ENCODE measurements at regions not wholly inside any gene's neighbourhood (a gene's known extent, or its start where the extent isn't known, plus 50 kb on each side); places are given as distances from the start of the nearest gene placed in this dataset.

DNA sequence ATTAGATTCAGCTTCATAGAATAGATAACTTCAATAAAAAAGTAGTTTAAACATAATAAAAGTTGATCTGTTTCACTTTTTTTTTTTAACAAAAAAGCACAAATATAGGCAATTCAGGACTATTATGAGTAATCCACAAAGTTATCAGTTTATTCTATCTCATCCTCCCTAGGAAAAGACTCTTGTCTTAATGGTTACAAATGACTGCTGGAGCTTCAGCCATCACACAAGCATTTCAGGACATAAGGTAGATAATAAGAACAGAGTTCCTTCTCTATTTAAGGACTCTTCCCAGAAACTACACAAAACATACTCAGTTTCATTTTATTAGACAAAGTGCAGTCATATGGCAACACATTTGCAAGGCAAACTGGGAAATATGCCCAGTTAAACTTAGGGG is 357.6 kb upstream of the SETBP1 start:
- Histone ChIP-seq H3K4me3 (ENCODE audit: low read length in 2 of 2) (no peak overlapping the region), H3K27me3 (ENCODE audit: control insufficient read depth in 2 of 2, insufficient read depth in 2 of 2, low read length in 2 of 2) (no peaks in the 10 kb centered on the region), H3K4me1 (ENCODE audit: control insufficient read depth in 2 of 2, insufficient read depth in 2 of 2, low read length in 2 of 2) (no peaks in the 10 kb centered on the region), H3K9me3 (ENCODE audit: control insufficient read depth in 2 of 2, low read length in 2 of 2) (no peaks in the 10 kb centered on the region), H3K9ac (ENCODE audit: low read depth in 1 of 2, low read length in 2 of 2) (no peak overlapping the region), H3K36me3 (ENCODE audit: control insufficient read depth in 2 of 2, insufficient read depth in 2 of 2, low read length in 2 of 2) (no peaks in the 10 kb centered on the region), H3K27ac (ENCODE audit: low read depth in 2 of 2, low read length in 2 of 2) (no peak overlapping the region)

DNA sequence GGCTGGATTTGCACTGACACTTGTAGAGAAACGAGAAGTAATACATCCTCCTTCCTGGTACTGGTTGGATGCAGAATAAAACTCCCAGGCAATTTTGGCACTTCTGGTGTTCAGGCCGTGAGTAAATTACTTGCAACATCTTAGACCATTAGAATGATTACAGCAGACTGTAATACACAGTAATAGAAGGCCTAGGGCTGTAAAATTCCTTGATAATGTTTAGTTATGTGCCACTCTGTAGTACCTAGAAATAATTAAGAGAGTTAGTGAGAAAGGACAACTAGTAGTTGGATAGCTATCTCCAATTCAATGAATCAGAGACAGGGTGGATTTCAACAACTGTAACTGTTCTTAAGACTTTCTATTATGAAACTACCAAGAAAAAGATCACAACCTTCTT is 356.3 kb upstream of the SETBP1 start:
- Histone ChIP-seq H3K9ac (ENCODE audit: low read depth in 1 of 2, low read length in 2 of 2) (no peak overlapping the region), H3K4me3 (ENCODE audit: low read length in 2 of 2) (no peak overlapping the region), H3K36me3 (ENCODE audit: control insufficient read depth in 2 of 2, insufficient read depth in 2 of 2, low read length in 2 of 2) (no peaks in the 10 kb centered on the region), H3K4me1 (ENCODE audit: control insufficient read depth in 2 of 2, insufficient read depth in 2 of 2, low read length in 2 of 2) (no peaks in the 10 kb centered on the region), H3K27ac (ENCODE audit: low read depth in 2 of 2, low read length in 2 of 2) (no peak overlapping the region), H3K9me3 (ENCODE audit: control insufficient read depth in 2 of 2, low read length in 2 of 2) (no peaks in the 10 kb centered on the region), H3K27me3 (ENCODE audit: control insufficient read depth in 2 of 2, insufficient read depth in 2 of 2, low read length in 2 of 2) (no peaks in the 10 kb centered on the region)

DNA sequence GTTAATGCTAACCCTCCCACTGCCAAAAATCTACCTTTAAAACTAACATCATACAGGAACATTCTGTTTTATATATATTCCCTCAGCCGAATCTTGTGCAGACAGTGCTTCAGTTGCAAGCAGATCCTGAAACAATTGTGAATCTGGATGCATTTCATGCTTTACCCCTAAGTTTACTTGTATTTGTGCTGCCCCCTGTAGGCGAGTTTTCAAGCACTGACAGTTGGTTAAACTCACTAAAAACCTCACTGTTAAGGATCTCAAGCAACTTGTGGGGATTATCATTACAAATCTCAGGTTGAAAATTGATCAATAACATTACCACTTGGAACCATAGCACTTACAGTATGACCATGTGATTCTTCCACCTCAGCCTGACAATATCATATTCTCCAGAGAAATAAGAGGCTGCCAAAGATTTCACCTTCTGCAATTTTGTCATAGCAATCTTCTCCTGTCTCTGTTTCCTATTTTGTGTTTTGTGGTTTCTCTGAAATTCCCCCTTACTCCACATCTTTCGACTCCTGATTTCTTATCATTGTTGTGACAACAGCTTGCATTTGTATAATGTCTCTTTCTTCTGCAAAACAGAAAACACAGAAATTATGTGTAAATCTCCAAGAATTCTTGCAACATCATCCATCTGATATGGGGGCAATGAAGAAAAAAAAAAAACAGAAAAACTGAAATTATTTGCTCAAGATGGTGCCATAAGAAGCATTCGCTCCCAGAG is 354.6 kb upstream of the SETBP1 start:
- no peaks in the 10 kb centered on the region for H3K27me3 ChIP-seq (ENCODE audit: control insufficient read depth in 2 of 2, insufficient read depth in 2 of 2, low read length in 2 of 2)
- no peaks in the 10 kb centered on the region for H3K9me3 ChIP-seq (ENCODE audit: control insufficient read depth in 2 of 2, low read length in 2 of 2)

DNA sequence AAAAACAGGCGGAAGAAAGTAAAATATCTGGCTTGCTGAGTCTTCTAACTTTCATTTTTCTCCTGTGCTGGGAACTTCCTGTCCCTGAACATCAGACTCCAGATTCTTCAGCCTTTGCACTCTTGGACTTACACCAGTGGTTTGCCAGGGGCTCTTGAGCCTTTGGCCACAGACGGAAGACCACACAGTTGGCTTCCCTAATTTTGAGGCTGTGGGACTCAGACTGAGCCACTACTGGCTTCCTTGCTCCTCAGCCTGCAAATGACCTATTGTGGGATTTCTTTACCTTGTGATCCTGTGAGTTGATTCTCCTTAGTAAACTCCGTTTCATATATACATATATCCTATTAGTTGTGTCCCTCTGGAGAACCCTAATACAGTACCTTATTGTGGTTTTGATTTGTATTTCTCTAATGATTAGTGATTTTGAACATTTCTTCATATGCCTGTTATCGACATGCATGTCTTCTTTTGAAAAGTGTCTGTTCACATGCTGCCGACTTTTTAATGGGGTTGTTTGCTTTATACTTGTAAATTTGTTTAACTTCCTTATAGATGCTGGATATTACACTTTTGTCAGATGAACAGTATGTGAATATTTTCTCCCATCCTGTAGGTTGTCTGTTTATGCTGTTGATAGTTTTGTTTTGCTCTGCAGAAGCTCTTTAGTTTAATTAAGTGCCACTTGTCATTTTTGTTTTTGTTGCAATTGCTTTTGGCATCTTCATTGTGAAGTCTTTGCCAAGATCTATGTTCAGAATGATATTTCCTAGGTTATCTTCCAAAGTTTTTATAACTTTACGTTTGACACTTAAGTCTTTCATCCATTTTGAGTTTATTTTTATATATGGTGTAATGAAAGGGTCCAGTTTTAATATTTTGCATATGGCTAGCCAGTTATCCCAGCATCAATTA is 348.8 kb upstream of the SETBP1 start:
- Histone ChIP-seq H3K4me3 (ENCODE audit: low read length in 2 of 2) (no peak overlapping the region), H3K36me3 (ENCODE audit: control insufficient read depth in 2 of 2, insufficient read depth in 2 of 2, low read length in 2 of 2) (no peaks in the 10 kb centered on the region), H3K4me1 (ENCODE audit: control insufficient read depth in 2 of 2, insufficient read depth in 2 of 2, low read length in 2 of 2) (no peaks in the 10 kb centered on the region), H3K9ac (ENCODE audit: low read depth in 1 of 2, low read length in 2 of 2) (no peak overlapping the region), H3K27ac (ENCODE audit: low read depth in 2 of 2, low read length in 2 of 2) (no peak overlapping the region), H3K27me3 (ENCODE audit: control insufficient read depth in 2 of 2, insufficient read depth in 2 of 2, low read length in 2 of 2) (no peaks in the 10 kb centered on the region), H3K9me3 (ENCODE audit: control insufficient read depth in 2 of 2, low read length in 2 of 2) (no peaks in the 10 kb centered on the region)

More for the DNA sequence above, 354.6 kb upstream of the SETBP1 start:
- Histone ChIP-seq H3K36me3 (ENCODE audit: control insufficient read depth in 2 of 2, insufficient read depth in 2 of 2, low read length in 2 of 2) (no peaks in the 10 kb centered on the region), H3K4me1 (ENCODE audit: control insufficient read depth in 2 of 2, insufficient read depth in 2 of 2, low read length in 2 of 2) (no peaks in the 10 kb centered on the region), H3K4me3 (ENCODE audit: low read length in 2 of 2) (no peak overlapping the region), H3K9ac (ENCODE audit: low read depth in 1 of 2, low read length in 2 of 2) (no peak overlapping the region), H3K27ac (ENCODE audit: low read depth in 2 of 2, low read length in 2 of 2) (no peak overlapping the region)

DNA sequence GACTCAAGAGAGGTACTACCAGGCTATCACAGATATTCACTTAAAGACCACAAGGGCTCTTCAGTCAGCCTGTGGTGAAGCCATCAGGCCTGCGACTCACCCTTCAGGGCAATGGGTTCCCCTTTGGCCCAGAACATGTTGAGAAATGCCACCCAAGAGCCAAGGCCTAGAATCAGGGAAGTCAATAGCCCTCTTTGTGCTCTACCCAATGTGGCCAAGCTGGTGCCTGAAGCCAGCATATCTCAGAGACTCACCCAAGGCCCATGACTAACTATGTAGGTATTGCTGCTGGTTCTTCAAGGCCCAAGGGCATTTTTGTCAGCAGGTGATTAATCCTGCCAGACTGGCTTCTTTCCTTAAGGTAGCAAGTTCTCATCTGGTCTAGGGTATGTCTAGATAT is 338.9 kb upstream of the SETBP1 start:
- H3K27ac ChIP-seq (ENCODE audit: low read depth in 2 of 2, low read length in 2 of 2), result no peak overlapping the region
- H3K27me3 ChIP-seq (ENCODE audit: control insufficient read depth in 2 of 2, insufficient read depth in 2 of 2, low read length in 2 of 2), result no peaks in the 10 kb centered on the region
- H3K36me3 ChIP-seq (ENCODE audit: control insufficient read depth in 2 of 2, insufficient read depth in 2 of 2, low read length in 2 of 2), result no peaks in the 10 kb centered on the region
- H3K9ac ChIP-seq (ENCODE audit: low read depth in 1 of 2, low read length in 2 of 2), result no peak overlapping the region
- peaks cover 0 to 5% of the 10 kb centered on the region in 2 donors for H3K9me3 ChIP-seq (ENCODE audit: control insufficient read depth in 2 of 2, low read length in 2 of 2)
- H3K4me3 ChIP-seq (ENCODE audit: low read length in 2 of 2), result no peak overlapping the region
- H3K4me1 ChIP-seq (ENCODE audit: control insufficient read depth in 2 of 2, insufficient read depth in 2 of 2, low read length in 2 of 2), result no peaks in the 10 kb centered on the region

DNA sequence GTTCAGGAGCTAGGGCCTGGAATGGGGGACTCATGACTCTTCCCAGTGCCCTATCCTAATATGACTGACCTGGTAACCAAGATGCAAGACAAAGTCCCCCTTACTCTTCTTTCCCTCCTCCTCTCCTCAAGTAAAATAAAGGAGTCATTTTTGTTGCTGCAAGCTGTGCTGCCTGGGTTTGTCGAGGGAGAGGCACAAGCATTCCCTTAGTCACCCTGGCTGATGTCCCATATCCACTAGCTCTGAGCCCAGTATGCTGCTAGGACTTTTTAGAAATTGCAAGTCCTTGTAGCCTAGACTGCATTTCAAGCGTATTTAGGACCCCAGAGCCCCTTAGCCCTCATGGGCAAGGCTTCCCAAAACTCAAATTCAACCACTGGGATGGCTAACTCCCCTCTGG is 338.5 kb upstream of the SETBP1 start:
- Histone ChIP-seq H3K27ac (ENCODE audit: low read depth in 2 of 2, low read length in 2 of 2) (no peak overlapping the region), H3K4me1 (ENCODE audit: control insufficient read depth in 2 of 2, insufficient read depth in 2 of 2, low read length in 2 of 2) (no peaks in the 10 kb centered on the region), H3K36me3 (ENCODE audit: control insufficient read depth in 2 of 2, insufficient read depth in 2 of 2, low read length in 2 of 2) (no peaks in the 10 kb centered on the region), H3K9ac (ENCODE audit: low read depth in 1 of 2, low read length in 2 of 2) (no peak overlapping the region), H3K4me3 (ENCODE audit: low read length in 2 of 2) (no peak overlapping the region), H3K9me3 (ENCODE audit: control insufficient read depth in 2 of 2, low read length in 2 of 2) (peaks cover 0 to 5% of the 10 kb centered on the region in 2 donors), H3K27me3 (ENCODE audit: control insufficient read depth in 2 of 2, insufficient read depth in 2 of 2, low read length in 2 of 2) (no peaks in the 10 kb centered on the region)

DNA sequence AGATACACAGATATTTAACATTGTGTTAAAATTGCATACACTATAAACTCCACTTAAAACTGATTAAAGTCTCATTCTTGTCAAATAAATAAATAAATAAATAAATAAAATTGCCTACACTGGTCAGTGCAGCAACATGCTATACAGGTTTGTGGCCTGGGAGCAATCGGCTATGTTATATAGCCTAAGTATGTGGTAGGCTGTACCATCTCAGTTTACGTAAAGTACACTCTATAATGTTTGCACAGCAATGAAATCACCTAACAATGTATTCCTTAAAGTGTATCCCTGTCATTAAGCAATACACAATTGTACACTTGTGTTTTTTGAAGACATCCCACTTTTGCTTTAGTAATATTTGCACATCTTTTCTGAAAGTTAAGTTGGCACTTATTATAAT is 337.7 kb upstream of the SETBP1 start:
- H3K4me3 ChIP-seq (ENCODE audit: low read length in 2 of 2), result no peak overlapping the region
- peaks cover 0 to 2% of the 10 kb centered on the region in 2 donors for H3K9me3 ChIP-seq (ENCODE audit: control insufficient read depth in 2 of 2, low read length in 2 of 2)
- no peak overlapping the region for H3K27ac ChIP-seq (ENCODE audit: low read depth in 2 of 2, low read length in 2 of 2)
- no peaks in the 10 kb centered on the region for H3K27me3 ChIP-seq (ENCODE audit: control insufficient read depth in 2 of 2, insufficient read depth in 2 of 2, low read length in 2 of 2)
- H3K9ac ChIP-seq (ENCODE audit: low read depth in 1 of 2, low read length in 2 of 2), result no peak overlapping the region
- no peaks in the 10 kb centered on the region for H3K36me3 ChIP-seq (ENCODE audit: control insufficient read depth in 2 of 2, insufficient read depth in 2 of 2, low read length in 2 of 2)
- H3K4me1 ChIP-seq (ENCODE audit: control insufficient read depth in 2 of 2, insufficient read depth in 2 of 2, low read length in 2 of 2), result no peaks in the 10 kb centered on the region

DNA sequence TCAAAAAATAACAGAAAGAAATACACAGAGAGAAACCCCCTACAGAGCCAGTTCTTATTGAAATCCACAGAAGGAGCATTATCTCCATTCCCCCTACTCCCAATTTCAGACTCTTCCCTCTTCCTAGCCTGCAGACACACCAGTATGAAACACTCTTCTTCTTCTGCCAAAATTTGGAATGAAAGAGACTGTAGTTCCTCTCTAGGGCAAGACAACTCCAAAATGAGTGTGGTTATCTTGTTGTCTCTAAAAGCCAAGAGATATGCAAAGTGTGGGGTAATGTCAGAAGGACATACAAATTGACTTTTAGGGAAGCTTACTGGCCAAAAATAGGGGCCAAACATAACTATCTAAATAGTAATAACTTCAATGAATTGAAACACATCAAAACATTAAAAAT is 337.1 kb upstream of the SETBP1 start:
- no peak overlapping the region for H3K27ac ChIP-seq (ENCODE audit: low read depth in 2 of 2, low read length in 2 of 2)
- H3K27me3 ChIP-seq (ENCODE audit: control insufficient read depth in 2 of 2, insufficient read depth in 2 of 2, low read length in 2 of 2), result no peaks in the 10 kb centered on the region
- H3K9me3 ChIP-seq (ENCODE audit: control insufficient read depth in 2 of 2, low read length in 2 of 2), result peaks cover 0 to 2% of the 10 kb centered on the region in 2 donors
- H3K9ac ChIP-seq (ENCODE audit: low read depth in 1 of 2, low read length in 2 of 2), result no peak overlapping the region
- no peaks in the 10 kb centered on the region for H3K36me3 ChIP-seq (ENCODE audit: control insufficient read depth in 2 of 2, insufficient read depth in 2 of 2, low read length in 2 of 2)
- H3K4me3 ChIP-seq (ENCODE audit: low read length in 2 of 2), result no peak overlapping the region
- H3K4me1 ChIP-seq (ENCODE audit: control insufficient read depth in 2 of 2, insufficient read depth in 2 of 2, low read length in 2 of 2), result no peaks in the 10 kb centered on the region

DNA sequence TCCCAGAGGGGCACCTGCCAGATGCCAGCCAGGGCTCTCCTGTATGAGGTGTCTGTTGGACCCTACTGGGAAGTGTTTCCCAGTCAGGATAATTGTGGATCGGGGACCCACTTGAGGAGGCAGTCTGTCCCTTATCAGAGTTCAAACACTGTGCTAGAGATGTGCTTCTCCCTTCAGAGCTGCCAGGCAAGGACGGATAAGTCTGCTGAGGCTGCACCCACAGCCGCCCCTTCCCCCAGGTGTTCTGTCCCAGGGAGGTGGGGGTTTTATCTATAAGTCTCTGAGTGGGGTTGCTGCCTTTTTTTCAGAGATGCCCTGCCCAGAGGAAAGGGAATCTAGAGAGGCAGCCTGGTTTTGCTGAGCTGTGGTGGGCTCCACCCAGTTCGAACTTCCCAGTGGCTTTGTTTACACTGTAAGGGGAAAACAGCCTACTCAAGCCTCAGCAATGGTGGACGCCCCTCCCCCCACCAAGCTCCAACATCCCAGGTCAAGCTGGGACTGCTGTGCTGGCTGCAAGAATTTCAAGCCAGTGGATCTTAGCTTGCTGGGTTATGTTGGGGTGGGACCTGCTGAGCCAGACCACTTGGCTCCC is 324.0 kb upstream of the SETBP1 start:
- Histone ChIP-seq H3K27me3 (ENCODE audit: control insufficient read depth in 2 of 2, insufficient read depth in 2 of 2, low read length in 2 of 2) (no peaks in the 10 kb centered on the region), H3K9ac (ENCODE audit: low read depth in 1 of 2, low read length in 2 of 2) (no peak overlapping the region), H3K27ac (ENCODE audit: low read depth in 2 of 2, low read length in 2 of 2) (no peak overlapping the region), H3K4me3 (ENCODE audit: low read length in 2 of 2) (no peak overlapping the region), H3K36me3 (ENCODE audit: control insufficient read depth in 2 of 2, insufficient read depth in 2 of 2, low read length in 2 of 2) (no peaks in the 10 kb centered on the region), H3K4me1 (ENCODE audit: control insufficient read depth in 2 of 2, insufficient read depth in 2 of 2, low read length in 2 of 2) (no peaks in the 10 kb centered on the region), H3K9me3 (ENCODE audit: control insufficient read depth in 2 of 2, low read length in 2 of 2) (no peaks in the 10 kb centered on the region)

DNA sequence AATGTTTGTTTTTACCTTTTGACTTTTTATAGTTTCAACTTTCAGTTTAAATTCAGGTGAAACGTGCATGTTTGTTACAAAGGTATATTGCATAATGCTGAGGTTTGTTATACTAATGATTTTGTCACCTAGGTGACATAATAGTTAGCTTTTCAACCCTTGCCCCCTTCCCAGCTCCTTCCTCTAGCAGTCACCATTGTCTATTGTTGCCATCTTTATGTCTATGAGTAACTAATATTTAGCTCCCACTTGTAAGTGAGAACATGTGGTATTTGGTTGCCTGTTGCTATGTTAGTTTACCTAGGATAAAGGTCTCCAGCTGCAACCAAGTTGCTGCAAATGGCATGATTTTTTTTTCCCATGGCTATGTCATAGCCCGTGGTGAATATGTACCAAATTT is 322.3 kb upstream of the SETBP1 start:
- Histone ChIP-seq H3K36me3 (ENCODE audit: control insufficient read depth in 2 of 2, insufficient read depth in 2 of 2, low read length in 2 of 2) (no peaks in the 10 kb centered on the region), H3K9me3 (ENCODE audit: control insufficient read depth in 2 of 2, low read length in 2 of 2) (no peaks in the 10 kb centered on the region), H3K27me3 (ENCODE audit: control insufficient read depth in 2 of 2, insufficient read depth in 2 of 2, low read length in 2 of 2) (no peaks in the 10 kb centered on the region), H3K27ac (ENCODE audit: low read depth in 2 of 2, low read length in 2 of 2) (no peak overlapping the region), H3K4me3 (ENCODE audit: low read length in 2 of 2) (no peak overlapping the region), H3K9ac (ENCODE audit: low read depth in 1 of 2, low read length in 2 of 2) (no peak overlapping the region), H3K4me1 (ENCODE audit: control insufficient read depth in 2 of 2, insufficient read depth in 2 of 2, low read length in 2 of 2) (no peaks in the 10 kb centered on the region)

Data from mucosa of rectum (tissue), 2 donors.